Brain pericyte (primary cell): ENCODE measurements at regions not wholly inside any gene's neighbourhood (a gene's known extent, or its start where the extent isn't known, plus 50 kb on each side); places are given as distances from the start of the nearest gene placed in this dataset.
"Not testable (repeated sequence)": the region's sequence is repeated elsewhere in the genome, so short reads cannot be mapped to it uniquely, and the experiment has no call there.

Experiments used
- DNase-seq: peaks from one replicate; pipeline ENCODE4 v3.0.0-alpha.2; 2012; ENCODE audit warnings: low read depth, low spot score

- DNase-seq: no peak
These were observed 525.7 kb downstream of the UQCRFS1 start for GRCh38 chr19:28687296-28687695.

GRCh38 chr19:28686756-28687155 lies 526.2 kb downstream of the UQCRFS1 start:
- DNase-seq: no peak

GRCh38 chr19:28685802-28686201 lies 527.1 kb downstream of the UQCRFS1 start:
- DNase-seq: no peak

DNA sequence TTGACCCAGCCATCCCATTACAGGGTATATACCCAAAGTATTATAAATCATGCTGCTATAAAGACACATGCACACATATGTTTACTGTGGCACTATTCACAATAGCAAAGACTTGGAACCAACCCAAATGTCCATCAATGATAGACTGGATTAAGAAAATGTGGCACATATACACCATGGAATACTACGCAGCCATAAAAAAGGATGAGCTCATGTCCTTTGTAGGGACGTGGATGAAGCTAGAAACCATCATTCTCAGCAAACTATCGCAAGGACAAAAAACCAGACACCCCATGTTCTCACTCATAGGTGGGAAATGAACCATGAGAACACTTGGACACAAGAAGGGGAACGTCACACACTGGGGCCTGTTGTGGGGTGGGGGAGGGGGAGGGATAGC lies 527.9 kb downstream of the UQCRFS1 start:
- DNase-seq: not testable (repeated sequence)

- no peak for DNase-seq
These were observed 532.8 kb downstream of the UQCRFS1 start for GRCh38 chr19:28680111-28680510.

DNA sequence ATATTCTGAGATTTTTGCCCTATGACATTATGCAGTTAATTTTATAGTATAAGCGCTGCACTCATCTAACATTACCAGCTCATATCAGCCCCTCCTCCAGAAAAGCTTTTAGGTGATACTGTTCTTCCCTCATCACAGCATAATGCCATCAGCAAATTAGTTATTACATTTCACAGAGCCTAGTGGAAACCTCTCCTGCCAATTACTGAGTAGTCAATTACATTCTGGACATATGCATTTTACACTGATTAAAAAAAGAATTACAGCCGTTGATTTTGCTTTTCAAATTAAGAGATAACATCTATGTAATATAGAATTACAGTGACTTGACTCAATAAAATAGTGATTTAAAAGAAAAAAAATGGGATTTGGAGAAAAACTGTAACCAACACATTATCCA lies 542.1 kb downstream of the UQCRFS1 start:
- DNase-seq: no peak

- DNase-seq: no peak
These were observed 543.1 kb downstream of the UQCRFS1 start for GRCh38 chr19:28669804-28670203.

GRCh38 chr19:28667348-28667977 lies 545.5 kb downstream of the UQCRFS1 start:
- DNase-seq: no peak

DNA sequence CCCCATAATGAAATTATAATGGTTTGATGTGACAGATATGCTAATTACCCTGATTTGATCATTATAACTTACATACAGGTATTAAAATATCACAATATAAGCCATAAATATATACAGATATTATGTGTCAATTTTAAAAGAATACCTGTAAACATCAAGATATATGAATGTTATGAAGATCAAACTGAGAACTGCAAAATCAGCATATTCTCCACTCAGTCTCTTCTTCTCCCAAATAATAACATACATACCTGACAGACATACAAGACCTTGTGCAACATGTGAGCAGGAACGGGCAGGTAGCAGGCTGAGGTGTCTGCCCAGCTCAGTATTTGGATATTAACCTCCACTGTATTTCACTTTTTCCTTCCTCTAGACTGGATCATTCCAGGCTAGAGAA lies 547.2 kb downstream of the UQCRFS1 start:
- DNase-seq: no peak

DNA sequence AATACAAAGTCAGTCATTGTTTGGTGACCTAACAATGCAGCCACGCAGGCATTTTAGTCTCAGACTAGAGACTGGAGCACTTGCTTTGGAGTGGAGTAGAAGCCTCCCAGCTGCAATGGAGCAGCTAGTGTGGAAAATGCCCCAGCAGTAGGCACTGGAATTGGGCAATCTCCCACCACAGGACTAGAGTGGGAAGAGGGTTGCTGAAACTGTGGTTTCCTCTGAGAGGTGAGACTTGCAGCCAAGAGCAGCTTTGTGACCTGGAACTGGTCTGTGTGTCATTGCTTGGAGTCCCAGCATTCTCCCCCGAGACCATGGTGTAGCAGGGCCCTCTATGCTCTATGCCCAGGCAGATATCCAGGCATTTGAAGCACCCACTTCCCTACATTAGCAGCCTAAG lies 556.3 kb downstream of the UQCRFS1 start:
- no peak for DNase-seq

DNA sequence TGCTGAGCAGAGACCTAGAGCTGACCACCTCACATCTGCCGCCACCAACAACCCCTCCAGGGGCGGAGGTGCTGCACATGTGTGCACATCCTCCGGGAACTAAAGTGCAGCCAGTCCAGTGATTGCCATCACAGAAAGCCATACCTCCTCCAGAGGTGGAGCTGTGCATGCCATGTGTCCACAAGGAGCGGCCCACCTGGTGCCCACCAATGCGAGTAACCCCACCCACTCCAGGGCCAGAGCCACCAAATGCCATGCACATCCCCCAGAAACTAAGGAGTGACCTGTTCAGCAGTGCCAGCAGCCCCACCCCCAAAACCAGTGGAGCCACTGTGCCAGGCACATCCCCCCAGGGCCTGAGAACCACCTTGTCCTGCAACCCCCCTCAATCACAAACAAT lies 557.9 kb downstream of the UQCRFS1 start:
- no peak for DNase-seq

DNA sequence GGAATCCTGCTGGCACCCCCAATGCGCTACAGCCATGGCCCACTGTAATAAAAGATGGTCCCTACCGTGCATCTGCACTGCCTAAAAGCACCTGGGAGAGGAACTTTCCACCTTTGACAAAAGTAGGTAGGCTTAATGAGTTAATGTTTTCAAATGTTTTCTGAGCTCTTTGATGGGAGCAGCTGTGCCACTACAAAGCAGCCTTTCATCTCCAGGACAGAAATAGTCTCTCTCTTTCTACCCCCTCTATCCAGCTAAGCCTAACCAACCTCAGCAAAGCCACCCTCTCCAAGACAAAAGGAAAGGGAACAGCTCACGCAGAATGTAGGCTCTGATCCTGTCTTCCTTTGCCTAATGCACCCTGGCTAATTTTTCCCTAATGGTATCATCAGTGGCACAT lies 560.2 kb downstream of the UQCRFS1 start:
- DNase-seq: no peak

DNA sequence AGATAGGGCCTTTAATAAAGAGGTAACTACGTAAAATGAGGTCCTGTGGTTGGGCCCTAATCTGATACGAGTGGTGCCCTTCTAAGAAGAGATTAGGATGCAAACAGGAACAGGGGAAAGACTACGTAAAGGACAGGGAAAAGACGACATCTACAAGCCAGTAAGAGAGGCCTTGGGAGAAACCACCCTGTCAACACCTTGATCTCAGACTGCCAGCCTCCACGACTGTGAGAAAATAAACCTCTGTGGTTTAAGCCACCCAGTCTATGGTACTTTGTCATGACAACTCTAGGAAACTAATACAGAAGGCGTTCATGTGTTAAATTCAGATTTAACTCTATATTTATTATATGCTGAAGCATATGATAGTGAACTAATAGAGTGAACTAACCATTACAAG lies 566.3 kb downstream of the UQCRFS1 start:
- DNase-seq: no peak

- DNase-seq: no peak
These were observed 568.7 kb downstream of the UQCRFS1 start for GRCh38 chr19:28644169-28644775.

GRCh38 chr19:28642787-28643683 lies 569.9 kb downstream of the UQCRFS1 start:
- no peak for DNase-seq

GRCh38 chr19:28641395-28641794 lies 571.6 kb downstream of the UQCRFS1 start:
- no peak for DNase-seq

DNA sequence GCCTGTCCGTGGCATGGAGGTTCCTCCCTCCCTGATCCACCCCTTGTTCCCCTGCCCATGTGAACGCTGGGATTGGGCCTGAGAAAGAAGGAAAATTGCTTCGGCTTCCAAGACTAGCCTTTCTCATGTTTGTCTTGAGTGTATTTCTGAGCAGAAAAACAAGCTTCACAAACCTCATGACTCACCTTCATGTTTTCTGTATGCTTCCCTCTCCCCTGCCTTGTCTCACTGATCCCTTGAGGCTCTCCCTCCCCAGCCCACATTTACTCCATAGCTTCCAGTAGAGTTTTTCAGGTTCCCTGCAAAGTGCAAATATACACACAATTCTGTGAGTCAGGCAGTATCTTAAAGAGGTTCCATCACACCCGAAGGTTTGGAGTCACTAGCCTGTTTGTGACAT lies 572.4 kb downstream of the UQCRFS1 start:
- DNase-seq: no peak

GRCh38 chr19:28638445-28638844 lies 574.5 kb downstream of the UQCRFS1 start:
- no peak for DNase-seq

- no peak for DNase-seq
These were observed 576.2 kb downstream of the UQCRFS1 start for GRCh38 chr19:28636706-28637105.

DNA sequence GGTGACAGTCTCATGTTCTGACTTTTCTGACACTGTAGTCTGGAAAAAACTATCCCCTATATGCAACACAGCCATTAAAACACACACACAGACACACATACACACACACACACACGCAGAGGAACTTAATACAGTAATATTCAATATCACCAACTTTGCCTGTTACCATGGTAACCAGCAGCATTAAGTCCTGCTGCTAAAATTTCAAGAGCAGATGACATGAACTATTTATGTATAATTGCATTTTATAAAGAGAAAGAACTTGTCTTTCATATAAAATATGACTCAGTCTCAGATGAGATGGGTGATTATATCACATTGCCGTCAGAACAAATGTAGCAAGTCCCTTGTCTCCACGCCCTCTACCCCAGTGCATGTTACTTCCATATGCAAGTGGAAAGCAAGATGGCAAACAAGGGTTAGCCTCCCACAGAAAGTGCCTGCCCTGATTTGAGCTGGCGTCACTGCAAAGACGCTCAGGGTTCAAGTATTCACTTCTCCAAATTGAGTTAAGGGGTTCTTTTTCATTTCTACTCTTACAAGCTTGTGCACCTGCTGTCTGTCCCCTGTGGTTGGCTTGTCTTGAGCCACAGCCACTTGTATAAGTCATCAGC lies 576.8 kb downstream of the UQCRFS1 start:
- no peak for DNase-seq

DNA sequence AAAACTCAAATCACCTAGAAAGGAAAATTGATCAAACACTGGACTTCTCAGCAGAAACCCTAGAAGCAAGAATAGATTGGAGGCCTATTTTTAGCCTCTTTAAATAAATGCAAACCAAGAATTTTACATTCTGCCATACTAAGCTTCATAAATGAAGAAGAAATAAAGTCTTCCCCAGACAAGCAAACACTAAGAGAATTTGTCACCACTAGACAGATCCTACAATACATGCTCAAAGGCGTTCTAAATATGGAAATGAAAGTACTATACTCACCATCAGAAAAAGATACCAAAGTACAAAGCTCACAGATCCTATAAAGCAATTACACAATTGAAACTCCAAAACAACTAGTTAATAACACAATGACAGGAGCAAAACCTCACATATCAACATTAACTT lies 578.1 kb downstream of the UQCRFS1 start:
- DNase-seq: no peak

- DNase-seq: no peak
These were observed 579.0 kb downstream of the UQCRFS1 start for GRCh38 chr19:28634019-28634328.
